ENCODE measurements at regions not wholly inside any gene's neighbourhood (a gene's known extent, or its start where the extent isn't known, plus 50 kb on each side); places are given as distances from the start of the nearest gene placed in this dataset.

GRCh38 chr1:224054012-224054411 is 59.9 kb upstream of the FBXO28 start:
- TF ChIP-seq, protein P1, sequence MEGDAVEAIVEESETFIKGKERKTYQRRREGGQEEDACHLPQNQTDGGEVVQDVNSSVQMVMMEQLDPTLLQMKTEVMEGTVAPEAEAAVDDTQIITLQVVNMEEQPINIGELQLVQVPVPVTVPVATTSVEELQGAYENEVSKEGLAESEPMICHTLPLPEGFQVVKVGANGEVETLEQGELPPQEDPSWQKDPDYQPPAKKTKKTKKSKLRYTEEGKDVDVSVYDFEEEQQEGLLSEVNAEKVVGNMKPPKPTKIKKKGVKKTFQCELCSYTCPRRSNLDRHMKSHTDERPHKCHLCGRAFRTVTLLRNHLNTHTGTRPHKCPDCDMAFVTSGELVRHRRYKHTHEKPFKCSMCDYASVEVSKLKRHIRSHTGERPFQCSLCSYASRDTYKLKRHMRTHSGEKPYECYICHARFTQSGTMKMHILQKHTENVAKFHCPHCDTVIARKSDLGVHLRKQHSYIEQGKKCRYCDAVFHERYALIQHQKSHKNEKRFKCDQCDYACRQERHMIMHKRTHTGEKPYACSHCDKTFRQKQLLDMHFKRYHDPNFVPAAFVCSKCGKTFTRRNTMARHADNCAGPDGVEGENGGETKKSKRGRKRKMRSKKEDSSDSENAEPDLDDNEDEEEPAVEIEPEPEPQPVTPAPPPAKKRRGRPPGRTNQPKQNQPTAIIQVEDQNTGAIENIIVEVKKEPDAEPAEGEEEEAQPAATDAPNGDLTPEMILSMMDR (IDR thresholded peaks at IDR 0.05), result no peak
- TF ChIP-seq ZFX (IDR thresholded peaks at IDR 0.05; ENCODE audit: borderline replicate concordance), result no peak
